Fibroblast of skin of right quadriceps (primary cell): ENCODE measurements at regions not wholly inside any gene's neighbourhood (a gene's known extent, or its start where the extent isn't known, plus 50 kb on each side); places are given as distances from the start of the nearest gene placed in this dataset.
"Not testable (repeated sequence)": the region's sequence is repeated elsewhere in the genome, so short reads cannot be mapped to it uniquely, and the experiment has no call there.

Experiments
- DNase-seq: peaks from one replicate; pipeline ENCODE4 v3.0.0-alpha.2; 2013

- DNase-seq = no peak
Measured at GRCh38 chr6:76633259-76633658, 560.8 kb upstream of the IMPG1 start.

- DNase-seq = no peak
Measured at GRCh38 chr6:76631622-76632021, 559.2 kb upstream of the IMPG1 start.

- no peak for DNase-seq
Measured at GRCh38 chr6:76615395-76615794, 542.9 kb upstream of the IMPG1 start.

DNA sequence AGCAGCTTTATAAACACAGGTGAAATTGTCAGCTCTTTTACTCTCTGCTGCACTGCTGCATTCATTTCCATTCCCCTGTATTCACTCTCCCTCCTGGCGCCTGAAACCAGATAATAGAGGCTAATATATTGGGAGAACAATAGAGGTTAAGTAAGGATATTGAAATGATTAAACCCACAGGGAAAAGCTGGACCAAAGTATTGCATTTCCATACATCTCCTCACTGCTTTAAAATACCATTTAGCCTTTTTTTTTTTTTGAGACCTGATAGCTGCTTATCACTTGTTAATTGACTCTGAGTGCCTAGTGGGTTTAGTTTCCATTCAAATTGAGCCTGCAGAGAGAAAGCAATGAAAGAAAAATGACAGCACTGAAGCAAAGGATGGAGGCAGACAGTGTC, 540.5 kb upstream of the IMPG1 start:
- DNase-seq = no peak

DNA sequence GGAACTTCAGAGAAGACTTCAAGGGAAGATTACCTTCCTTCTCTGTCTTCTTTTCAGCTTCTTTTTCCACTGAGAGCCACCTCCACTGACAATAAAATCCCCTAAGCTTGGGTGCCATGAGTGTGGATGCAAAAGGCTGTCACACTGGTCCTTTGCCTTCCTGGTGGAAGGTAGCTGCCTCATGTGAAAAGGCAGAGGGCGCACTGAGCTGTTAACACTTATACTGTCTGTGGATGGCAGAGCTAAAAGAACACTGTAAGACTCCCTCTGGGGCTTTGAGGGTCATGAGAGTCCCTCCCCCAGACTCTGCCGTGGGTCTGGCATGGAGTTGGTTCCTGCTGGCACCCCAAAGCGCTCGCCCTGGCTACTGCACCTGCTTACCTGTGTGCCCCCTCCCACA, 536.7 kb upstream of the IMPG1 start:
- no peak for DNase-seq

DNA sequence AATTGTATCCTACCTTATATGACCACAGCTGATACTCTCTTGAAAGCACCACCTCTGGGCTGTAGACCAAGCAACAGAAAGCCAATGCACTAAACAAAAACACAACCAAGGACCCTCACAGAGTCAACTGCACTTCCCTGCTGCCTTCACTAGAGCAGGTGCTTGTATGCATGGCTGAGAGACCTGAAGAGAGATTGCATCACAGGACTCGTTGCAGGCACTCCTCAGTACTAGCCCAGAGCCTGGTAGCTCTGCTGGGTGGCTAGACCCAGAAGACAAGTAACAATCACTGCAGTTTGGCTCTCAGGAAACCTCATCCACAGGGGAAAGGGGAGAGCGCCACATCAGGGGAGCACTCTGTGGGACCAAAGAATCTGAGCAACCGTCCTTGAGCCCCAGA, 521.6 kb upstream of the IMPG1 start:
- DNase-seq = no peak

DNA sequence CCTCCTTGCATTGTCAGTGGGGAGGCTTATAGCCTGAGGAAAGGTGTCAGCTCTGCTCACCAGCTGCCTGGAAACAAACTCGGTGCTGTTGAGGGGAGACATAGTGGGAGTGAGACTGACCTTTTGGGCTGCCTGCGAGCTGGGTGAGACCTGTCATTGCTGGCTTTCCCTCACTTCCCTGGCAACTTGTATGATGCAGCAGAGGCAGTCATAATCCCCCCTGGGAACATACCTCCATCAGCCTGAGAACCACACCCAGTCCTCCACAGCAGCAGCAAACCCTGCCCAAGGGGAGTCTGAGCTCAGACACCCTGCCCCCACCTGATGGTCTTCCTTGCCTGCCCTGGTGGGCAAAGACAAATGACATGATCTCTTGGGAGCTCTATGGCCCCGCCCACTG, 521.2 kb upstream of the IMPG1 start:
- DNase-seq = no peak

- no peak for DNase-seq
Measured at GRCh38 chr6:76592566-76592965, 520.1 kb upstream of the IMPG1 start.

GRCh38 chr6:76587271-76587670, 514.8 kb upstream of the IMPG1 start:
- DNase-seq = no peak

GRCh38 chr6:76584121-76584520, 511.7 kb upstream of the IMPG1 start:
- no peak for DNase-seq

DNA sequence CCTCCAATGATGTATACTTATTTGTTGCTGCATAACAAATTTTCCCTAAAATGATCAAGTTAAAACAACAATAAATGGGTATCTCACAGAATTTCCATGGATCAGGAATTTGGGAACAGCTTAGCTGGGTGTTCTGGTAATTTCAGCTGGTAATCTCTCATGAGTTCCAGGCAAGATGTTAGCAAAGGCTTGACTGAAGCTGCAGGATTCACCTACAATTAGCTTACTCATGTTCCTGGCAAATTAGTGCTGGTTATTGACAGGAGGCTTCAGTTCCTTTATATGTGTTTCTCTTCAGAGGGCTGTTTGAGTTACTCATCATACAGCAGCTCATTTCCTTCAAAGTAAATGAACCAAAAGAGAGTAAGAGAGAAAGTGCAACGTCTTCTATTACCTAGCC, 506.3 kb upstream of the IMPG1 start:
- no peak for DNase-seq

GRCh38 chr6:76574746-76575145, 502.3 kb upstream of the IMPG1 start:
- DNase-seq = no peak

DNA sequence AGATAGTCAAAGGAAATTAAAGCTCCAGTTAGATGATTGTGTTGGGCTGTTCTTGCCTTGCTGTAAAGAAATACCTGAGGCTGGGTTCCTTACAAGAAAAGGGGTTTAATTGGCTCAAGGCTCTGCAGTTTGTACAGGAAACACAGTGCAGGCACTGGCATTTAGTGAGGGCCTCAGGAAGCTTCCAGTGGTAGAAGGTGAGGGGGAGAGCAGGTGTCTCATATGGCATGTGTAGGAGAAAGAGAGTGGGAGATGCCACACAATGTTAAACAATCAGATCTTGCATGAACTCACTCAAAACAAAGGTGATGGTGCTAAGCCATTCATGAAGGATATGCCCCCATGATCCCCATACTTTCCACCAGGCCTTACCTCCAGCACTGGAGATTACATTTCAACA, 493.5 kb upstream of the IMPG1 start:
- DNase-seq = no peak

- DNase-seq = not testable (repeated sequence)
Measured at GRCh38 chr6:76562371-76562770, 489.9 kb upstream of the IMPG1 start.

GRCh38 chr6:76560851-76561755, 488.6 kb upstream of the IMPG1 start:
- DNase-seq = not testable (repeated sequence)

- DNase-seq = no peak
Measured at GRCh38 chr6:76553256-76553655, 480.8 kb upstream of the IMPG1 start.

DNA sequence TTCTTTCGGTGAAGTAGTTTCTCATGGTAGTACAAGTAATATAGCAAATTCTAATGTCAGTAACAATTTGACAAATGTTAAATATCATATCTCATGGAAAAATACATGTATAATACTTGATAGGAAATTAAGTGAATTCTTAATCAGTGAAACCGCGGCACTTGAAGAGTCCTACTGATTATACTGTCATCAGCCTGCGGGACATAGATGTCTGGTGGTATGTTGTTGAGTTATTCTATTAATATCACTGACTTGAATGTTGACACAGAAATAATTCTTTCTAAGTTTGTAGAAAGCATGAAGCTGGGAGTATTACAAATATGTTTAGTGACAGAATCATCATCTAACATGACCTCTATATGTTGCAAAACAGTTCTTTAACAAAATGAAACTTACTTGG, 479.8 kb upstream of the IMPG1 start:
- no peak for DNase-seq

GRCh38 chr6:76533661-76534060, 461.2 kb upstream of the IMPG1 start:
- DNase-seq = no peak

GRCh38 chr6:76532647-76533046, 460.2 kb upstream of the IMPG1 start:
- no peak for DNase-seq

- DNase-seq = no peak
Measured at GRCh38 chr6:76518443-76518842, 446.0 kb upstream of the IMPG1 start.

DNA sequence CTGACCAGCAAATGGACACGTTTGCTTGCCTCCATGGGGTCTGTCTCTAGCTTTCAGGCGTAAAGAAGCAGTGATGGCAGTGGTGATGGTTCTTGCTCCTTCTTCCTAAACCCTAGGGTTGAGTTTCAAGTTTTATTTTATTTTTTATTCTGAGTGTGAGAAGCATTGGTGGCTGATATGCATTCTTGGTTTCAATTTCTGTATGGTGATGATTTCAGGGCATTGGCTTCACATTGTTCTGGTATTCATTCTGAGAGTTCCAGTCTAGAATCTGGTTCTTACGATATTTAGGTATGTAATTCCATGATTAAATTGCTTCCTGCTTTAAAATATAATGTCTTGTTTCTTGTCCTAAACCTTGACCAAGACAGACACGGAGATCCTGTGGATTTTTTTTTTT, 444.5 kb upstream of the IMPG1 start:
- DNase-seq = no peak

GRCh38 chr6:76510489-76510888, 438.0 kb upstream of the IMPG1 start:
- DNase-seq = no peak

DNA sequence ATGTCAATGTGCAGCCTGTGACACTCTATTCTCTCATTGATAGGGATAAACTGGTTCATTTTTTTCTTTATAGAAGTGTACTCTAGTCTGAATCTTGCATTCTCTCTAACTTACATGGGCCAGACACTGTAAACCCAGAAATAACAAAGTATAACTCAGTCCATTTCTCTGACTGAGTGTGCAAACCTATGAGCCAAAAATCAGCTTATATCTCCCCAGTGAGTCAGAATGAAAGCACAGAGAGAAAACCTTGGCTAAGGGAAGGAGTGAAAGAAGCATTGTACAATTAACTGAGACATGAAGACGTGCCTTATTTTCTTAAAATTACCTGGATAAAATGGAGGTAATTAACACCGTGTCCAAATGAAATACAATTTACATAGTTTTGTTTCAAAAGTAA, 436.9 kb upstream of the IMPG1 start:
- DNase-seq = no peak

DNA sequence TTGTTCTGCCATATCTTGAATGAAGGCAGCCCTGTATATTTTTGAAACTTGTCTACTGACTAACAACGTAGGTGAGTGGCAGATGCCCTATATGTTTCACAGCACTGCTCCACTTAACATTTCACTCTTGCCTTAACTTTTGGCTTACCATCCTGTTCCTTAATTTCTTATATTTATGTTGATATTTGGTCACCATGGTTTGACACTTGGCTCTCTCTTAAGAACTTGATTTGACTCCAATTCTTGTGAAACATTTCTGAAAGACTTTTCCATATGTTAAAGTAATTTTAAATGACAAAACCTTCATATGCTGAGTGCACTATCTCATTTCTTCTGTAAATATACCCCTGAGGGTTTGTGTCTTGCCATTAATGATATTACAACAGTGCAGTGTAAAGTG, 434.3 kb upstream of the IMPG1 start:
- no peak for DNase-seq

DNA sequence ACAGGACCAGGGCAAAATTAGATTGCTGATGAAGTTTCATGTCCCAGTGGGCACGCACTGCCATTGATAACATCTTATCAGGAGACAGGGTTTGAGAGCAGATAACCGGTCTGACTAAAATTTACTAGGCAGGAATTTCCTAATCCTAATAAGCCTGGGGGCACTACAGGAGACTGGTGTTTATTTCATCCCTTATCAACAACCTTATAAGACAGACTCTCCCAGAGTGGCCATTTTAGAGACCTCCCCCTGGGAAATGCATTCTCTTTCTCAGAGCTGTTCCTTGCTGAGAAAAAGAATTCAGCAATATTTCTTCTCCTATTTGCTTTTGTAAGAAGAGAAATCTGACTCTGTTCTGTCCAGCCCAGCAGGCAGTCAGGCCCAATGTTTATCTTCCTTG, 423.4 kb upstream of the IMPG1 start:
- no peak for DNase-seq
